ENCODE measurements at regions not wholly inside any gene's neighbourhood (a gene's known extent, or its start where the extent isn't known, plus 50 kb on each side); places are given as distances from the start of the nearest gene placed in this dataset.

DNA sequence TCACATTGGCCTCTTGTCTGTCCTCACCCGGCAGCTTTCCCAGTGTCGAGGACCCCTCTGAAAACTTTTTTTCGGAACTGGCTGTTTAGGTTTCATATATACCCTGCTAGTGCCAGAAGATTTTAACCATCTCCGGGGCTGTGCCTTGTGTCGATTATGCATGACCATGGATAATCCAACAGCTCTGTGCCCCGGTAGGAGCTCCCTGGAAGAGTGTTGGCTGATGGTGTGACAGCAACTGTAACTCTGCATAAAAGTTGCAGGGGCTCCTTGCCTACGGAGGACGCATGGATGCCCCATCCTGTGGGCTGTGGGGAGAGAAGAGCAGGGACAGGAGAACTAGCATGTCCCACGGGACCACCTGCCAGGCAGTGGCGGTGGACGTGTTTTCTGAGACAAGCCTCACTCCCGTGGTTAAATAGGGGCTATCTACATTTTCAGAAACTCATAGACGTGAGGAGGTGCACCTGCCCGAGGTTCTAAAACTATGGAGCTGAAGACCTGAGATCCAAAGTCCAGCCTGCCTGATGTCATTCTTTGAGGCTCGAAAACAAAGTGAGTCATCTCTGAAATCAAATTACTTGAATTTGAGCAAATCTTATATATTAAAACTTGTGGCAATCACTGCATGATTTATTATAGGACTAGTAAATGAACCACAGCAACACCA, 437.2 kb upstream of the HS6ST1 start:
- Histone ChIP-seq H3K36me3 (ENCODE audit: control insufficient read depth in 4 of 4, insufficient read depth in 3 of 4, low read depth in 1 of 4, low read length in 3 of 4) (no peaks in the 10 kb centered on the region), H3K4me3 (ENCODE audit: low read depth in 1 of 3, low read length in 3 of 3) (no peak overlapping the region), H3K9ac (ENCODE audit: low read depth in 1 of 2, low read length in 2 of 2) (no peak overlapping the region), H3K27me3 (ENCODE audit: control insufficient read depth in 4 of 4, insufficient read depth in 4 of 4, low read length in 3 of 4) (no peaks in the 10 kb centered on the region), H3K9me3 (ENCODE audit: control insufficient read depth in 4 of 4, low read length in 3 of 4) (no peaks in the 10 kb centered on the region), H3K27ac (ENCODE audit: low read depth in 1 of 2, low read length in 2 of 2) (no peak overlapping the region), H3K4me1 (ENCODE audit: control insufficient read depth in 4 of 4, insufficient read depth in 4 of 4, low read length in 3 of 4) (peaks cover 0 to 4% (median 0%) of the 10 kb centered on the region in 4 donors)
- 61% methylated on average over 15 of the region's 15 CpGs for WGBS
- TF ChIP-seq FOXA1 (IDR thresholded peaks at IDR 0.05) (no peak), ZBTB33 (IDR thresholded peaks at IDR 0.05) (no peak), HNF4G (IDR thresholded peaks at IDR 0.05) (no peak), JUND (IDR thresholded peaks at IDR 0.05) (no peak), GABPA (IDR thresholded peaks at IDR 0.05 in 1 of 2, conservative IDR thresholded peaks at IDR 0.05 in 1 of 2) (no peak), EGR1 (IDR thresholded peaks at IDR 0.05; ENCODE audit: low read depth in 2 of 2) (no peak), CTCF (IDR thresholded peaks at IDR 0.05; ENCODE audit: low read depth, low read length, missing input control) (no peak), MAX (IDR thresholded peaks at IDR 0.05) (no peak)
- no peak for DNase-seq (ENCODE audit: low spot score)

DNA sequence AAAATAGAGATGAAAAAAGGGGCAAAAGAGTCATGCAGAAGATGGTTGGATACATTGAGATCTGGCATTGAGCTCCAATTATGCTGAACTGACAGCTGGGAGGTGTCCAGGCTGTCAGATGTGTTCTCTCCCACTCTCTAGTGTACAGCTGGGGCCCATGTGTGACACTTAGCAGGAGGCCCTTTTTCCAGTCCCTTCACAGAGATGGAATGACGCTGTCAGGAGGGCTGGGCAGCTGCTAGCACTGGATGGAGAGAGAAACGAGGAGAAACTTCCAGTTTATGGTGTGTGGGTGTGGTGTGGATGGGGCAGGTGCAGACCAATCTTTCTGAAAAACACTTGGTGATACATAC, 437.7 kb upstream of the HS6ST1 start:
- Histone ChIP-seq H3K4me1 (ENCODE audit: control insufficient read depth in 4 of 4, insufficient read depth in 4 of 4, low read length in 3 of 4) (peaks cover 0 to 4% (median 0%) of the 10 kb centered on the region in 4 donors), H3K36me3 (ENCODE audit: control insufficient read depth in 4 of 4, insufficient read depth in 3 of 4, low read depth in 1 of 4, low read length in 3 of 4) (no peaks in the 10 kb centered on the region), H3K9me3 (ENCODE audit: control insufficient read depth in 4 of 4, low read length in 3 of 4) (no peaks in the 10 kb centered on the region), H3K27me3 (ENCODE audit: control insufficient read depth in 4 of 4, insufficient read depth in 4 of 4, low read length in 3 of 4) (no peaks in the 10 kb centered on the region), H3K27ac (ENCODE audit: low read depth in 1 of 2, low read length in 2 of 2) (no peak overlapping the region), H3K9ac (ENCODE audit: low read depth in 1 of 2, low read length in 2 of 2) (no peak overlapping the region), H3K4me3 (ENCODE audit: low read depth in 1 of 3, low read length in 3 of 3) (no peak overlapping the region)
- DNase-seq (ENCODE audit: low spot score) = no peak
- 26% methylated on average over 2 of the region's 2 CpGs for WGBS
- no peak for TF ChIP-seq TAF1 (conservative IDR thresholded peaks at IDR 0.05)
- no peak for TF ChIP-seq FOXA2 (IDR thresholded peaks at IDR 0.05)
- TF ChIP-seq FOXA1 (IDR thresholded peaks at IDR 0.05) = no peak
- TF ChIP-seq EGR1 (IDR thresholded peaks at IDR 0.05; ENCODE audit: low read depth in 2 of 2) = no peak
- no peak for TF ChIP-seq RAD21 (IDR thresholded peaks at IDR 0.05)
- no peak for TF ChIP-seq CTCF (IDR thresholded peaks at IDR 0.05; ENCODE audit: low read depth, low read length, missing input control)
- no peak for TF ChIP-seq ZBTB33 (IDR thresholded peaks at IDR 0.05)

Data from liver (tissue), 8 donors.